Muscle layer of duodenum (tissue), 2 donors: ENCODE measurements at regions not wholly inside any gene's neighbourhood (a gene's known extent, or its start where the extent isn't known, plus 50 kb on each side); places are given as distances from the start of the nearest gene placed in this dataset.

Experiments
- H3K27ac ChIP-seq: one replicate; pipeline ENCODE4 v1.7.0; 2013; ENCODE audit warnings: mild to moderate bottlenecking, low read length
- H3K27me3 ChIP-seq: one replicate; pipeline ENCODE4 v1.7.0; 2013; ENCODE audit warnings: low read depth, mild to moderate bottlenecking, control low read depth, low read length
- H3K36me3 ChIP-seq, 2 donors: one replicate each; pipeline ENCODE4 v1.7.0; 2013; ENCODE audit warnings: low read length in 2 of 2, control low read depth in 1 of 2, mild to moderate bottlenecking in 1 of 2; ENCODE audit not compliant: insufficient read depth in 2 of 2, control insufficient read depth in 1 of 2
- H3K4me1 ChIP-seq, 2 donors: one replicate each; pipeline ENCODE4 v1.7.0; 2013; ENCODE audit warnings: low read length in 2 of 2, mild to moderate bottlenecking in 2 of 2, control low read depth in 1 of 2, moderate library complexity in 1 of 2; ENCODE audit not compliant: insufficient read depth in 2 of 2, control insufficient read depth in 1 of 2
- H3K4me3 ChIP-seq, 2 donors: one replicate each; pipeline ENCODE4 v1.7.0; 2013; ENCODE audit warnings: low read length in 2 of 2, low read depth in 1 of 2, mild to moderate bottlenecking in 1 of 2
- H3K9me3 ChIP-seq, 2 donors: one replicate each; pipeline ENCODE4 v1.7.0; 2013; ENCODE audit warnings: low read length in 2 of 2, control low read depth in 1 of 2, mild to moderate bottlenecking in 1 of 2; ENCODE audit not compliant: control insufficient read depth in 1 of 2
- donor health status: healthy.

DNA sequence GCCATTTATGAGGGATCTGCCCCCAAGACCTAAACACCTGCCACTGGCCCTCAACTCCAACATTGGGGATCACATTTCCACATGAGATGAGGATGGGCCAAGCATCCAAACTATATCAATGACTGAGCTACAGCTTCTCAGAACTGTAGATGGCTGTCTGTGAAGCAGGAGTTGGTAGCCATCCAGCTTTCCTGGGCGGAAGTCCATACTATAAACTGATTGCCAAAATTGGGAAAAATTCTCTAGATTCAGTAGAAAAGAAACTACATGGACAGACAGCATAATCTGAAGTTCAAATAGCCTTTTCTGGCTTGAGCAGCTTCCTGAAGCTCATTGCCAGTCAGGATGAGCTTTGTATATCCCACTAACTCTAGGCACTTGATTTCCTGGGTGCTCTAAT is 214.7 kb upstream of the ZBTB20 start:
- Histone ChIP-seq H3K36me3 (no peaks in the 10 kb centered on the region), H3K4me3 (no peak overlapping the region), H3K27me3 (no peaks in the 10 kb centered on the region), H3K27ac (no peak overlapping the region), H3K4me1 (no peaks in the 10 kb centered on the region), H3K9me3 (no peaks in the 10 kb centered on the region)

- Histone ChIP-seq H3K27me3 (no peaks in the 10 kb centered on the region), H3K9me3 (no peaks in the 10 kb centered on the region), H3K4me3 (no peak overlapping the region), H3K36me3 (no peaks in the 10 kb centered on the region), H3K27ac (no peak overlapping the region), H3K4me1 (no peaks in the 10 kb centered on the region)
Observed at GRCh38 chr3:115363071-115363470, 216.0 kb upstream of the ZBTB20 start.

GRCh38 chr3:115369021-115369420 is 221.9 kb upstream of the ZBTB20 start:
- Histone ChIP-seq H3K9me3 (no peaks in the 10 kb centered on the region), H3K4me1 (no peaks in the 10 kb centered on the region), H3K36me3 (no peaks in the 10 kb centered on the region)

GRCh38 chr3:115375362-115375761 is 228.3 kb upstream of the ZBTB20 start:
- H3K27ac ChIP-seq, result no peak overlapping the region
- no peaks in the 10 kb centered on the region for H3K9me3 ChIP-seq
- no peaks in the 10 kb centered on the region for H3K36me3 ChIP-seq
- no peaks in the 10 kb centered on the region for H3K4me1 ChIP-seq
- no peaks in the 10 kb centered on the region for H3K27me3 ChIP-seq
- H3K4me3 ChIP-seq, result no peak overlapping the region

More at GRCh38 chr3:115369021-115369420, 221.9 kb upstream of the ZBTB20 start:
- Histone ChIP-seq H3K27me3 (no peaks in the 10 kb centered on the region), H3K4me3 (no peak overlapping the region), H3K27ac (no peak overlapping the region)

DNA sequence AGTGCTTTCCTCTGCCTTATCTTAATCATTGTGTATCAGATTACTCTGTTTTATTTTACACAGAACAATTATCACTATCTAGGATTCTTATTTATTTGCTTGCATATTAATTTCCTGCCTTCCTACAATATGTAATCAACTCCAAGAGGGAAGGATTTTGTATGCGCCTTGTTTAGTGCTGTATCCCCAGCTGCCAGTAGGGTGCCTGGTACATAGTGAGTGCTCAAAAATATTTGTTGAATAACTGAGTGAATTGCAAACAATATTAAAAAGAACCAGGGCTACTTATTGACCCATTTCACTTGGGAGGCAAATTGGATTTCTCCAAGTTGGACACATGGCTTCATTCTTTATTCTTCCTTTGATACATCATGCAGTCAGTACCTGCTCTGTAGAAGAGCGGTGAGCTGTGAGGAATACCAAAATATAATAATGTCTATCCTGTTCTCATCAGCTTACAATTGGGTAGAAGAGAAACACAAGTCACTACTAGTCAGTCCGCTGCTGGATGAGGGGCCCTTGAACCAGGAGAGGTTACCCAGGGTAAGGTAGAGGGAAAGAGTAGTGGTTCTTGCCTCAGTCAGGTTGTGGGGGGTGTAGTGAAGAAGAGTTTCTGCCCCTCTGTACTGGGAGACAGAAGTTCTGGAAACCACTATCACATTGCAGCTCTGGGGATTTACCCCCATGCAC is 233.9 kb upstream of the ZBTB20 start:
- Histone ChIP-seq H3K27ac (no peak overlapping the region), H3K9me3 (no peaks in the 10 kb centered on the region), H3K27me3 (no peaks in the 10 kb centered on the region), H3K36me3 (no peaks in the 10 kb centered on the region), H3K4me3 (no peak overlapping the region), H3K4me1 (no peaks in the 10 kb centered on the region)

DNA sequence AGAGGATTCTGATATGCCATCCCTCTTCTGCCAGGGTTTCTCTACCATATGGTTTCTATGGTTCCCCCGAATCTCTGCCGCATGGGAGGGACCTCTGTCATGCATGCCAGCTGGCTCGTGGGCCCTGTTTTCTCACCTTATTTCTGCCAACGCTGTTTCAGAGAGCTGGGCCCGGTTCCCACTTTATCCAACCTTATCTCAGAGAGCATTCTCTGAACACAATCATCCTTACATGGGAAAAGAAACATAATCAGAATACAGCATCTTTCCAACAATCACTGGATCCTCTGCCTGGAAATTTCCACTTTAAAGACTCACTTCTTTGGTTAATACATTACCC is 234.5 kb upstream of the ZBTB20 start:
- H3K4me3 ChIP-seq, result no peak overlapping the region
- H3K27me3 ChIP-seq, result no peaks in the 10 kb centered on the region
- H3K4me1 ChIP-seq, result no peaks in the 10 kb centered on the region
- H3K9me3 ChIP-seq, result no peaks in the 10 kb centered on the region
- H3K36me3 ChIP-seq, result no peaks in the 10 kb centered on the region
- no peak overlapping the region for H3K27ac ChIP-seq

- Histone ChIP-seq H3K36me3 (no peaks in the 10 kb centered on the region), H3K4me1 (no peaks in the 10 kb centered on the region), H3K27ac (no peak overlapping the region), H3K27me3 (no peaks in the 10 kb centered on the region), H3K9me3 (no peaks in the 10 kb centered on the region), H3K4me3 (no peak overlapping the region)
Observed at GRCh38 chr3:115381931-115382330, 234.8 kb upstream of the ZBTB20 start.

DNA sequence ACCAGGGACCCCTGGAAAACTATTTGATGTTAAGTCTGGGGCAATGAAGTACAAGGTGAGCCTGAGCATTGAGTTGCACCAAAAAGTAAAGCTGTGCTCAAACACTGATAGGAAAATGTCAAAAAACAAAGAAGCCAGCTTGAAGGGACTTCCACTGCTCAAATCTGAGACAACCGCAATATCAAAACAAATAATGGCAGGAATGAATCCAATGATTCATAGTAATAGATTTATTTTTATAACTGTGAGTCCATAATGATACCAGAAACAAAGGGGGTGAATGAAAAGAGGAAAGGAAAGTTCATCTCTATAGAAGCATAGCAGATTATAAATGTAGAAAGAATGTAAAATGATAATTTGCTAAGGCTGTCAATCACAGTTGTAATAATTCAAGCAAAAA is 237.3 kb upstream of the ZBTB20 start:
- Histone ChIP-seq H3K36me3 (no peaks in the 10 kb centered on the region), H3K27ac (no peak overlapping the region), H3K27me3 (no peaks in the 10 kb centered on the region), H3K4me3 (no peak overlapping the region), H3K9me3 (no peaks in the 10 kb centered on the region), H3K4me1 (no peaks in the 10 kb centered on the region)

GRCh38 chr3:115385774-115386730 is 237.3 kb upstream of the GAP43 start:
- Histone ChIP-seq H3K4me3 (no peak overlapping the region), H3K9me3 (no peaks in the 10 kb centered on the region), H3K27me3 (no peaks in the 10 kb centered on the region), H3K27ac (no peak overlapping the region), H3K36me3 (no peaks in the 10 kb centered on the region), H3K4me1 (no peaks in the 10 kb centered on the region)

- Histone ChIP-seq H3K4me1 (no peaks in the 10 kb centered on the region), H3K27me3 (no peaks in the 10 kb centered on the region), H3K27ac (no peak overlapping the region)
Observed at GRCh38 chr3:115388166-115388565, 235.1 kb upstream of the GAP43 start.

DNA sequence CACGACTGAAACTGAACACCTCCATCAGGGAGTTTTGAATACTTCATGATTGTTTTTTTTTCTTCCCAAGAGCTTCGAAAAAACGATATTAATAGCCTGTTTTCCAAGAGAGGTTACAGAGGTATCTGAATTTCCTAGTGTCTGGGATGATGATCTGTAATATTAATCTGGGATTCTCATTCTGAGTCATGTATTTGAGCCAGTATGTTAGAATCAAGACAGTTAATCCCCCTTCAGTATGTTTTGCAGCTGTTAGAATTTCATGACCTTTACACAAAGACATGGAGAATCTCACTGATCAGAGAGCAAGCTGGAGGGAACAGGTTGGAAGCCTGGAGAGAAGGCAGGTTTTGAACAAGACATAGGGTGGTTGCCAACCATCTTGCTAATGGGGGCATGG is 234.5 kb upstream of the GAP43 start:
- H3K27ac ChIP-seq, result no peak overlapping the region
- H3K27me3 ChIP-seq, result no peaks in the 10 kb centered on the region
- no peaks in the 10 kb centered on the region for H3K36me3 ChIP-seq
- H3K9me3 ChIP-seq, result no peaks in the 10 kb centered on the region
- H3K4me3 ChIP-seq, result no peak overlapping the region
- H3K4me1 ChIP-seq, result no peaks in the 10 kb centered on the region

More at GRCh38 chr3:115388166-115388565, 235.1 kb upstream of the GAP43 start:
- H3K9me3 ChIP-seq, result no peaks in the 10 kb centered on the region
- no peak overlapping the region for H3K4me3 ChIP-seq
- H3K36me3 ChIP-seq, result no peaks in the 10 kb centered on the region
